DND-41 (cell line): ENCODE measurements at regions not wholly inside any gene's neighbourhood (a gene's known extent, or its start where the extent isn't known, plus 50 kb on each side); places are given as distances from the start of the nearest gene placed in this dataset.

Experiments used
- EZH2 ChIP-seq: IDR thresholded peaks from 3 replicates; pipeline ENCODE4 v1.6.1; 2012; ENCODE audit warnings: borderline replicate concordance, low read depth, mild to moderate bottlenecking, moderate library complexity, low read length, inconsistent platforms; ENCODE audit not compliant: severe bottlenecking
- TF ChIP-seq, protein P1 (sequence below): IDR thresholded peaks from 2 replicates; pipeline ENCODE4 v1.5.1; 2012; ENCODE audit warnings: borderline replicate concordance, low read length, moderate library complexity, mild to moderate bottlenecking; ENCODE audit not compliant: poor library complexity, severe bottlenecking; ENCODE audit errors: extremely low read depth

DNA sequence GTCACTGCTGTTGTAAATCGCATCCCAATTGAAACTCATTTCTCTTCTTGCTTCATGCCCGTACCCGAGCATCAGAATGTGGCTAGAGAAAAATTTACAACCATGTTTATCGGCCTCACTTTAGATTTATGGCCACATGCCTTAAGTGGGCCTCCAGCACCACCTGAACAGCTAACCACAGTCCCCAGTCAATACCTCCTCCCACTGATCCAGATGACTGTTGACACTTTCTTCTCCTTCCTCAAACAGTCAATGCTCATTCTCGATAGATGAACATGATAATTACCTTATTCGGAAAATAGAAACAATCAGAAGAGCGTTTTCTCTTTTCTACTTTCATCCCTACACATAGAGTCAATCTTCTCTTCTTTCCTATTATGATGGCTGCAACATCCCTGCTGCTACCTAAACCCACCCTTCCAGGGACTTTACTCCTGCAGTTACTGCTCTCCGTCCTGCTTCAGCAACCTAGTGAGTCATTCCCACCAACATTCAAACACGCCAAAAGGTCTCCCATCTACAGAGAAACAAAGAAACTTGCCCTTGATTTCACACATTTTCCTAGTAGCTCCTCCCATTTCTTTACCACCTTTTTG, 416.3 kb upstream of the MAF start:
- TF ChIP-seq, protein P1, sequence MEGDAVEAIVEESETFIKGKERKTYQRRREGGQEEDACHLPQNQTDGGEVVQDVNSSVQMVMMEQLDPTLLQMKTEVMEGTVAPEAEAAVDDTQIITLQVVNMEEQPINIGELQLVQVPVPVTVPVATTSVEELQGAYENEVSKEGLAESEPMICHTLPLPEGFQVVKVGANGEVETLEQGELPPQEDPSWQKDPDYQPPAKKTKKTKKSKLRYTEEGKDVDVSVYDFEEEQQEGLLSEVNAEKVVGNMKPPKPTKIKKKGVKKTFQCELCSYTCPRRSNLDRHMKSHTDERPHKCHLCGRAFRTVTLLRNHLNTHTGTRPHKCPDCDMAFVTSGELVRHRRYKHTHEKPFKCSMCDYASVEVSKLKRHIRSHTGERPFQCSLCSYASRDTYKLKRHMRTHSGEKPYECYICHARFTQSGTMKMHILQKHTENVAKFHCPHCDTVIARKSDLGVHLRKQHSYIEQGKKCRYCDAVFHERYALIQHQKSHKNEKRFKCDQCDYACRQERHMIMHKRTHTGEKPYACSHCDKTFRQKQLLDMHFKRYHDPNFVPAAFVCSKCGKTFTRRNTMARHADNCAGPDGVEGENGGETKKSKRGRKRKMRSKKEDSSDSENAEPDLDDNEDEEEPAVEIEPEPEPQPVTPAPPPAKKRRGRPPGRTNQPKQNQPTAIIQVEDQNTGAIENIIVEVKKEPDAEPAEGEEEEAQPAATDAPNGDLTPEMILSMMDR, result no peak
- no peak for TF ChIP-seq EZH2
